Adrenal gland (tissue), 9 donors: ENCODE measurements at regions not wholly inside any gene's neighbourhood (a gene's known extent, or its start where the extent isn't known, plus 50 kb on each side); places are given as distances from the start of the nearest gene placed in this dataset.

Source experiments
- DNase-seq, 7 donors: peaks; one replicate each; pipeline ENCODE4 v3.0.0-alpha.2; 2019 to 2020
- H3K27ac ChIP-seq, 5 donors: fragments of 200-600 bp; sonication (generic) in 4 of 5; 1 replicate in 3 of 5; 2 replicates in 2 of 5; pipeline versions ENCODE4 v1.5.1 to v1.8.0; 2016 to 2020; ENCODE audit warnings: mild to moderate bottlenecking in 1 of 5
- H3K27me3 ChIP-seq: fragments of 200-600 bp; 2 replicates; pipeline ENCODE4 v1.8.0; 2021
- H3K36me3 ChIP-seq, 2 donors: fragments of 200-600 bp; replicated peaks in 1 of 2; 1 replicate in 1 of 2; 2 replicates in 1 of 2; pipeline versions ENCODE4 v1.5.1 to v1.8.0; 2018 to 2022
- H3K4me1 ChIP-seq, 2 donors: fragments of 200-600 bp; replicated peaks in 1 of 2; 1 replicate in 1 of 2; 2 replicates in 1 of 2; pipeline versions ENCODE4 v1.5.1 to v1.8.0; 2018 to 2021
- H3K4me3 ChIP-seq, 4 donors: fragments of 200-600 bp; sonication (generic) in 3 of 4; one replicate each; pipeline ENCODE4 v1.5.1; 2016 to 2018
- H3K9me3 ChIP-seq, 3 donors: fragments of 200-600 bp; sonication (generic) in 1 of 3; replicated peaks in 1 of 3; 1 replicate in 2 of 3; 2 replicates in 1 of 3; pipeline versions ENCODE4 v1.5.1 to v1.8.0; 2016 to 2021
- CTCF ChIP-seq, 6 experiments: fragments of 450-650 bp in 4 of 6; fragments of 200-600 bp in 2 of 6; sonication (generic) in 1 of 6; IDR thresholded peaks; 1 replicate in 5 of 6; 2 replicates in 1 of 6; pipeline versions ENCODE4 v1.5.1 to v1.8.0; 2016 to 2021; ENCODE audit warnings: antibody characterized with exemption in 6 of 6, mild to moderate bottlenecking in 2 of 6, moderate library complexity in 1 of 6
- POLR2A ChIP-seq, 2 donors: fragments of 450-650 bp; IDR thresholded peaks; one replicate each; pipeline ENCODE4 v1.6.1; 2017; ENCODE audit warnings: antibody characterized with exemption in 2 of 2, mild to moderate bottlenecking in 2 of 2, moderate library complexity in 1 of 2
- WGBS, 4 donors: extraction: QIAGEN DNeasy Blood & Tissue Kit in 2 of 4; methylation state at CpG; one replicate each; pipeline versions ENCODE4 v1.1.5 to v1.1.7; 2013 to 2017; 5-methylcytosine and 5-hydroxymethylcytosine counted together
- intact Hi-C, 2 donors: fragments of 100-400 bp; cut with DNase I; formaldehyde crosslinking; loops; one replicate each; pipeline versions ENCODE4 v1.14.1 to v1.15.0; 2022 to 2023
- donor health status: healthy with polysubstance abuse.
- donor health status: Bipolar disorder and iron deficiency.
- donor health status: DM: yes; HTN: yes; CAD: no.
- donor health status: DM: no; HTN: no; CAD: no.
- donor health status: DM: no; HTN: no; CAD: no.

- Histone ChIP-seq H3K4me1 (no peaks in the 10 kb centered on the region), H3K36me3 (no peaks in the 10 kb centered on the region), H3K27ac (no peak overlapping the region), H3K9me3 (no peaks in the 10 kb centered on the region), H3K27me3 (no peaks in the 10 kb centered on the region), H3K4me3 (no peak overlapping the region)
- 69 to 76% (median 73%) methylated on average over 1 of the region's 1 CpG for WGBS, 4 donors
- intact Hi-C loops, result no loop called here
- DNase-seq, result no peak
- TF ChIP-seq CTCF (IDR thresholded peaks at IDR 0.05) (no peak), POLR2A (IDR thresholded peaks at IDR 0.05) (no peak)
Measured at GRCh38 chr18:40983835-40984234, 971.2 kb upstream of the PIK3C3 start.

DNA sequence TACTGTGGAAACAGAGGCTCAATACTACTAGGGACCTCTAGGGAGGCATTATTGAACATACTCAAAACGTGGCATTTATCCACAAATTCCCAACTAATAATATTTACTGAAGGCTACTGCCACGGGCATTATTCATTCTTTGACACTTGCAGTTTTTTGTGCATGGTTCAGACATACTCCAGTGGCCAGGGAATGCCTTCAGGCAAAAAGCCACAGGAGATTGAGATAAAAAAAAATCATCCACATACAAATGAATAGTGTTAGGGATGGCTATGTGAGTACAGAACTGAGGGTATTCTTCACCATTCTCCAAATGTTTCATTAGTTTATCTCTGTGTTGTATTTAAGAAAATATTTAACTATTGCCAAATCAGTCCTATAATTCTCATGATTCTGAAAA lies 974.9 kb upstream of the PIK3C3 start:
- H3K4me3 ChIP-seq, result no peak overlapping the region
- H3K27ac ChIP-seq, result no peak overlapping the region
- no peaks in the 10 kb centered on the region for H3K27me3 ChIP-seq
- WGBS, 4 donors, result 10 to 27% (median 15%) methylated on average over 2 of the region's 2 CpGs
- no peaks in the 10 kb centered on the region for H3K9me3 ChIP-seq
- H3K36me3 ChIP-seq, result no peaks in the 10 kb centered on the region
- H3K4me1 ChIP-seq, result no peaks in the 10 kb centered on the region
- intact Hi-C loops, result no loop called here
- no peak for DNase-seq
- TF ChIP-seq POLR2A (IDR thresholded peaks at IDR 0.05) (no peak), CTCF (IDR thresholded peaks at IDR 0.05) (no peak)

DNA sequence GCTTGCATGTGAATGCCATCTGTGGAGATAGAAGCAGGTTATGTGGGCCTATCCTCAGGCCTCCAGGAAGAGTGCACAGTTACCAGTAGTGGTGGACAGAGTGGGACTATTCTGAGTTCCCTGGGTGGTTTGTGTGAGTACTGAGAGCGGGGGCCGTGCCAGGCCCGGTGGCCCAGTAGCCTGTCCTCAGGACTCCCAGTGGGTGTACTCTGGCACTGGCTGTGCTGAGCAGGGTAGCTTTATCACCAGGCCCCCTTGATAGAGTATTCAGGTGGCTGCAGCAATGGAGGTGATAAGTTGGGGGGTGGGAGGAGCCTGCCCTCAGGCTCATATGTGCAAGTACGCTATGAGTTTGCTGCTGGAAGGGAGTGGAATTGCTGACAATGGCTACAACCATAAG lies 979.0 kb upstream of the PIK3C3 start:
- Histone ChIP-seq H3K9me3 (no peaks in the 10 kb centered on the region), H3K36me3 (no peaks in the 10 kb centered on the region), H3K27ac (no peak overlapping the region), H3K4me1 (no peaks in the 10 kb centered on the region), H3K27me3 (no peaks in the 10 kb centered on the region), H3K4me3 (no peak overlapping the region)
- intact Hi-C loops, result no loop called here
- TF ChIP-seq POLR2A (IDR thresholded peaks at IDR 0.05), result no peak
- no peak for TF ChIP-seq CTCF (IDR thresholded peaks at IDR 0.05)
- 89 to 95% (median 92%) methylated on average over 3 to 4 of the region's 4 CpGs for WGBS, 4 donors
- DNase-seq, result no peak

GRCh38 chr18:40974448-40974847 lies 980.6 kb upstream of the PIK3C3 start:
- Histone ChIP-seq H3K4me1 (no peaks in the 10 kb centered on the region), H3K36me3 (no peaks in the 10 kb centered on the region), H3K27ac (no peak overlapping the region), H3K9me3 (no peaks in the 10 kb centered on the region), H3K27me3 (no peaks in the 10 kb centered on the region), H3K4me3 (no peak overlapping the region)
- no peak for DNase-seq
- TF ChIP-seq CTCF (IDR thresholded peaks at IDR 0.05) (no peak), POLR2A (IDR thresholded peaks at IDR 0.05) (no peak)
- intact Hi-C loops, result no loop called here
